Vagina (tissue), 2 donors: ENCODE measurements at regions not wholly inside any gene's neighbourhood (a gene's known extent, or its start where the extent isn't known, plus 50 kb on each side); places are given as distances from the start of the nearest gene placed in this dataset.

Experiments
- CTCF ChIP-seq, 3 experiments: fragments of 450-650 bp in 2 of 3; fragments of 200-600 bp in 1 of 3; sonication (generic) in 1 of 3; IDR thresholded peaks; one replicate each; pipeline ENCODE4 v1.5.1; 2017 to 2019; ENCODE audit warnings: antibody characterized with exemption in 3 of 3, mild to moderate bottlenecking in 2 of 3, moderate library complexity in 2 of 3
- POLR2A ChIP-seq, 2 donors: fragments of 450-650 bp; IDR thresholded peaks; one replicate each; pipeline ENCODE4 v1.6.1; 2017; ENCODE audit warnings: antibody characterized with exemption in 2 of 2, mild to moderate bottlenecking in 2 of 2, moderate library complexity in 2 of 2
- POLR2AphosphoS5 ChIP-seq, 2 donors: sonication (generic); formaldehyde crosslinking; IDR thresholded peaks; one replicate each; pipeline ENCODE4 v1.9.0; 2017; ENCODE audit warnings: antibody characterized with exemption in 2 of 2, mild to moderate bottlenecking in 2 of 2, low read depth in 1 of 2; ENCODE audit not compliant: insufficient read depth in 1 of 2

DNA sequence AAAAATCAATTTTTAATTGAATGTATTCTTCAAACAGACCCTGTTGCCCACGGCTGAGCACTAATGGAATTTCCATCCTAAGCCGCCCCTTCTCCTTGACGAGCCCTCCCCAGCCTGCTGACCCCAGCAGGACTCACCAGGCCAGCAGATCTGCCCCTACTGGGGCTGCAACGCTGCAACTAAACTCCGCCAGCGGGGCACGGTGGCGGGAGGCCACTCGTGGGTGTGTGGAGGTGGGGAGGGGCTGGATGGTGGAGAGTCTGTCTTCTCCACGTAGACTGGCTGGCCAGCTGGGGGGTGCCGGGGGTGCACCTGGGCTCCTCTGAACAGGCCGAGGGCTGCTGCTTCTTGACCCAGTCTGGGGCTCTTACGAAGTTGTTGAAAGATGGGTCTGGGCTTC, 67.8 kb downstream of the ENGASE start:
- TF ChIP-seq CTCF (IDR thresholded peaks at IDR 0.05) (no peak), POLR2A (IDR thresholded peaks at IDR 0.05) (no peak), POLR2AphosphoS5 (IDR thresholded peaks at IDR 0.05; ENCODE audit: insufficient read depth in 1 of 2, low read depth in 1 of 2) (no peak)
